Gastrocnemius medialis (tissue), 4 donors: ENCODE measurements at regions not wholly inside any gene's neighbourhood (a gene's known extent, or its start where the extent isn't known, plus 50 kb on each side); places are given as distances from the start of the nearest gene placed in this dataset.

Experiments
- CTCF ChIP-seq, 5 experiments: fragments of 450-650 bp in 3 of 5; fragments of 200-600 bp in 2 of 5; sonication (generic) in 2 of 5; IDR thresholded peaks in 4 of 5; conservative IDR thresholded peaks in 1 of 5; 1 replicate in 4 of 5; 2 replicates in 1 of 5; pipeline ENCODE4 v1.5.1; 2016 to 2019; ENCODE audit warnings: antibody characterized with exemption in 5 of 5, mild to moderate bottlenecking in 3 of 5, moderate library complexity in 3 of 5
- POLR2A ChIP-seq, 2 donors: fragments of 450-650 bp; IDR thresholded peaks; one replicate each; pipeline ENCODE4 v1.6.1; 2017; ENCODE audit warnings: antibody characterized with exemption in 2 of 2, mild to moderate bottlenecking in 2 of 2, moderate library complexity in 2 of 2

- TF ChIP-seq CTCF (IDR thresholded peaks at IDR 0.05 in 4 of 5, conservative IDR thresholded peaks at IDR 0.05 in 1 of 5) (no peak), POLR2A (IDR thresholded peaks at IDR 0.05) (no peak)
These were observed 87.2 kb upstream of the C1QTNF9B start for GRCh38 chr13:23984546-23984945.
